ENCODE measurements at regions not wholly inside any gene's neighbourhood (a gene's known extent, or its start where the extent isn't known, plus 50 kb on each side); places are given as distances from the start of the nearest gene placed in this dataset.

DNA sequence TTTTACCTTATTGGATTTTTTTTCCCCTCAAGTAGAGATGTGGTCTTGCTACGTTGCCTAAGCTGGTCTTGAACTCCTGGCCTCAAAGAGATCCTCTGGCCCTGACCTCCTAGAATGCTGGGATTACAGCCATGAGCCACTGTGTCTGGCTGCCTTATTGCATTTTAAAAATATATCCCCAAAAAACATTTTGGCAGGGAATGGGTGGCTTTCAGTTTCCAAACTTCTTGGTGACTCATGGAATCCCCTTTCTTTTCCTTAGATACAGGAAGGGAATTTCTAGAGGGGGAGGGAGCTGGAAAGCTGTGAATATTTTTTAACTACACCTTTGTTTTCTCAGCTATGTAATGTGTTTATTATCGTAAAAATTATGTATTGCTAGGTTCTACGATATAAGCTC, 73.3 kb downstream of the SNRPE start:
- Mint-ChIP-seq H3K4me3 (no peak overlapping the region), H3K27ac (no peak overlapping the region), H3K4me1 (no peaks in the 10 kb centered on the region), H3K36me3 (ENCODE audit: low read depth) (no peaks in the 10 kb centered on the region), H3K9me3 (no peaks in the 10 kb centered on the region), H3K27me3 (ENCODE audit: insufficient read depth) (peaks cover 4% of the 10 kb centered on the region)
- Histone ChIP-seq H3K4me3 (ENCODE audit: low read length) (no peak overlapping the region), H3K4me1 (ENCODE audit: control insufficient read depth, insufficient read depth, low read length) (no peaks in the 10 kb centered on the region), H3K27me3 (ENCODE audit: control insufficient read depth, insufficient read depth, low read length, poor library complexity, severe bottlenecking) (no peaks in the 10 kb centered on the region), H3K27ac (ENCODE audit: low read depth, low read length) (no peak overlapping the region), H3K36me3 (ENCODE audit: control insufficient read depth, insufficient read depth, low read length) (no peaks in the 10 kb centered on the region), H3K9me3 (ENCODE audit: control insufficient read depth, low read length) (no peaks in the 10 kb centered on the region), H3K9ac (ENCODE audit: extremely low read depth, low read length, poor library complexity, severe bottlenecking) (no peak overlapping the region)
- DNase-seq = no peak
- TF ChIP-seq, protein P1, sequence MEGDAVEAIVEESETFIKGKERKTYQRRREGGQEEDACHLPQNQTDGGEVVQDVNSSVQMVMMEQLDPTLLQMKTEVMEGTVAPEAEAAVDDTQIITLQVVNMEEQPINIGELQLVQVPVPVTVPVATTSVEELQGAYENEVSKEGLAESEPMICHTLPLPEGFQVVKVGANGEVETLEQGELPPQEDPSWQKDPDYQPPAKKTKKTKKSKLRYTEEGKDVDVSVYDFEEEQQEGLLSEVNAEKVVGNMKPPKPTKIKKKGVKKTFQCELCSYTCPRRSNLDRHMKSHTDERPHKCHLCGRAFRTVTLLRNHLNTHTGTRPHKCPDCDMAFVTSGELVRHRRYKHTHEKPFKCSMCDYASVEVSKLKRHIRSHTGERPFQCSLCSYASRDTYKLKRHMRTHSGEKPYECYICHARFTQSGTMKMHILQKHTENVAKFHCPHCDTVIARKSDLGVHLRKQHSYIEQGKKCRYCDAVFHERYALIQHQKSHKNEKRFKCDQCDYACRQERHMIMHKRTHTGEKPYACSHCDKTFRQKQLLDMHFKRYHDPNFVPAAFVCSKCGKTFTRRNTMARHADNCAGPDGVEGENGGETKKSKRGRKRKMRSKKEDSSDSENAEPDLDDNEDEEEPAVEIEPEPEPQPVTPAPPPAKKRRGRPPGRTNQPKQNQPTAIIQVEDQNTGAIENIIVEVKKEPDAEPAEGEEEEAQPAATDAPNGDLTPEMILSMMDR (conservative IDR thresholded peaks at IDR 0.05) = no peak
- 98 to 100% methylated on average over 2 to 3 of the region's 3 CpGs for WGBS, 2 experiments (ENCODE audit: insufficient coverage in 1 of 2, insufficient read length in 1 of 2)

DNA sequence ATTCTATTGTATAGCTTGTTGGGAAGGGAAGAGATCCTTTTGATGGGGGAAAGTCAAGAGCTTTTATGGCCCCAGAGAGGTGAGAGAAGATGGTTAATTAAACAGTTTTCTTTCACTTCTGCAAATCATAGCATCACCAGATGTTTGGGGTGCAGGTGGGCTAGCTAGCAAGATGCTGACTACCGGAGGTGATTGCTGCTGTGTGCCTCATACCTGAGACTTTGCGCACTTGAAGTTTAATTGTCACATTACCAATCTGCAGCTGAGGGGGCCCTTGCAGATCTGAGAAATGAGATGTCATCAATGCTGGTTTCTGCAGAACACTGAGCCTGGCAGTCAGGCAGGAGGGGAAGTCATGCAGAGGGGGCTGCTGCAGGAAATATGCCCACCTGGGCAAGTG, 73.9 kb downstream of the SNRPE start:
- 93 to 95% methylated on average over 2 of the region's 2 CpGs for WGBS, 2 experiments (ENCODE audit: insufficient coverage in 1 of 2, insufficient read length in 1 of 2)
- Histone ChIP-seq H3K36me3 (ENCODE audit: control insufficient read depth, insufficient read depth, low read length) (no peaks in the 10 kb centered on the region), H3K4me1 (ENCODE audit: control insufficient read depth, insufficient read depth, low read length) (no peaks in the 10 kb centered on the region), H3K27ac (ENCODE audit: low read depth, low read length) (no peak overlapping the region), H3K27me3 (ENCODE audit: control insufficient read depth, insufficient read depth, low read length, poor library complexity, severe bottlenecking) (no peaks in the 10 kb centered on the region), H3K4me3 (ENCODE audit: low read length) (no peak overlapping the region), H3K9ac (ENCODE audit: extremely low read depth, low read length, poor library complexity, severe bottlenecking) (no peak overlapping the region), H3K9me3 (ENCODE audit: control insufficient read depth, low read length) (no peaks in the 10 kb centered on the region)
- no peak for DNase-seq
- Mint-ChIP-seq H3K27me3 (ENCODE audit: insufficient read depth) (peaks cover 4% of the 10 kb centered on the region), H3K4me1 (no peaks in the 10 kb centered on the region), H3K9me3 (no peaks in the 10 kb centered on the region), H3K4me3 (no peak overlapping the region), H3K36me3 (ENCODE audit: low read depth) (no peaks in the 10 kb centered on the region), H3K27ac (no peak overlapping the region)
- TF ChIP-seq, protein P1 (conservative IDR thresholded peaks at IDR 0.05) = no peak

DNA sequence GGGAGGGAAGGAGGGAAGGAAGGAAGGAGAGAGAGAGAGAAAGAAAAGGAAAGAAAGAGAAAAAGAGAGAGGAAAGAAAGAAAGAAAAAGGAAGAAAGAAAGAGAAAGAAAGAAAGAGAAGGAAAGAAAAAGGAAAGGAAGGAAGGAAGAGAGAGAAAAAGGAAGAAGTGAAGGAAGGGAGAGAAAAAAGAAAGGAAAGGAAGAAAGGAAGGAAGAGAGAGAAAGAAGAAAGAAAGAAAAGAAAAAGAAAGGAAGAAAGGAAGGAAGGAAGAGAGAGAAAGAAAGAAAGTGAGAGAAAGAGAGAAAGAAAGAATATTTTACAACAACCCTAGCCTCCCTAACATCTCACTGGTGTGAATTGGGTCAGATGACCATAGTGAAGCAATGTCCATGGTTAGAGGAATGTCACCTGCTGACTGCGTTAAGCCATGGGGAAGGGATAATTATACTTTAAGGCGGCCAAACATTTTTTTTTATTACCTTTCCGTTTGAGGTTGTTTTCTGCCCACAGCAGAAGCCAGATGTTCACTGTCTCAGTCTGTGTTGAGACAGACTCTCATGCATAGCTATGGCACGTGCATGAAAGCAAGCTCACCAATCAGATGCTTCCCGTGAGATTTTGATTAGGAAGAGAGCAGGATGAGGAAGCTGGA, 76.4 kb downstream of the SNRPE start:
- H3K4me3 ChIP-seq (ENCODE audit: low read length) = no peak overlapping the region
- H3K36me3 ChIP-seq (ENCODE audit: control insufficient read depth, insufficient read depth, low read length) = no peaks in the 10 kb centered on the region
- Mint-ChIP-seq H3K36me3 (ENCODE audit: low read depth) (no peaks in the 10 kb centered on the region), H3K4me1 (no peaks in the 10 kb centered on the region), H3K4me3 (no peak overlapping the region), H3K9me3 (no peaks in the 10 kb centered on the region), H3K27me3 (ENCODE audit: insufficient read depth) (peaks cover 4% of the 10 kb centered on the region), H3K27ac (no peak overlapping the region)
- TF ChIP-seq, protein P1 (conservative IDR thresholded peaks at IDR 0.05) = no peak
- H3K9ac ChIP-seq (ENCODE audit: extremely low read depth, low read length, poor library complexity, severe bottlenecking) = no peak overlapping the region
- no peaks in the 10 kb centered on the region for H3K9me3 ChIP-seq (ENCODE audit: control insufficient read depth, low read length)
- H3K4me1 ChIP-seq (ENCODE audit: control insufficient read depth, insufficient read depth, low read length) = no peaks in the 10 kb centered on the region
- 74 to 84% methylated on average over 3 to 5 of the region's 5 CpGs for WGBS, 2 experiments (ENCODE audit: insufficient coverage in 1 of 2, insufficient read length in 1 of 2)
- no peaks in the 10 kb centered on the region for H3K27me3 ChIP-seq (ENCODE audit: control insufficient read depth, insufficient read depth, low read length, poor library complexity, severe bottlenecking)
- DNase-seq = no peak
- no peak overlapping the region for H3K27ac ChIP-seq (ENCODE audit: low read depth, low read length)
